ENCODE measurements at regions not wholly inside any gene's neighbourhood (a gene's known extent, or its start where the extent isn't known, plus 50 kb on each side); places are given as distances from the start of the nearest gene placed in this dataset.

DNA sequence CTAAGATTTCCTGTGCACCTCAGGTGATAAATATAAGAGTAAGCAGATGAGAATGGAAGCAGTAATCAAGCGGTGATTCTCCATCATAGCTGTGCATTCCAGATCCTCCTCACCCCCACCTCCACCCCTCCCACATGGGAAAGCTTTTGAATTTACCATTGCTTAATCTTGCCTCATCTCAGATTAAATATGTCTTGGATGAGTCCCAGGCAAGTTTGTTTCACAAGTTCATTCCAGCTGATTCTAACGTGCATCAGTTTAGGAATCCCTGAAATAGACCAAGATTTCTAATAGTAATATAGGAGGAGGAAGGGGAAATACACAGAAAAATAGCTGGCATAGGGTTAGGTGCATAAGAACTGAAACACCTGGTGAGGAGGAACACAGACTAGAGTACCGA, 396.2 kb upstream of the KIF2B start:
- TF ChIP-seq, protein P1, sequence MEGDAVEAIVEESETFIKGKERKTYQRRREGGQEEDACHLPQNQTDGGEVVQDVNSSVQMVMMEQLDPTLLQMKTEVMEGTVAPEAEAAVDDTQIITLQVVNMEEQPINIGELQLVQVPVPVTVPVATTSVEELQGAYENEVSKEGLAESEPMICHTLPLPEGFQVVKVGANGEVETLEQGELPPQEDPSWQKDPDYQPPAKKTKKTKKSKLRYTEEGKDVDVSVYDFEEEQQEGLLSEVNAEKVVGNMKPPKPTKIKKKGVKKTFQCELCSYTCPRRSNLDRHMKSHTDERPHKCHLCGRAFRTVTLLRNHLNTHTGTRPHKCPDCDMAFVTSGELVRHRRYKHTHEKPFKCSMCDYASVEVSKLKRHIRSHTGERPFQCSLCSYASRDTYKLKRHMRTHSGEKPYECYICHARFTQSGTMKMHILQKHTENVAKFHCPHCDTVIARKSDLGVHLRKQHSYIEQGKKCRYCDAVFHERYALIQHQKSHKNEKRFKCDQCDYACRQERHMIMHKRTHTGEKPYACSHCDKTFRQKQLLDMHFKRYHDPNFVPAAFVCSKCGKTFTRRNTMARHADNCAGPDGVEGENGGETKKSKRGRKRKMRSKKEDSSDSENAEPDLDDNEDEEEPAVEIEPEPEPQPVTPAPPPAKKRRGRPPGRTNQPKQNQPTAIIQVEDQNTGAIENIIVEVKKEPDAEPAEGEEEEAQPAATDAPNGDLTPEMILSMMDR (IDR thresholded peaks at IDR 0.05) = no peak
- TF ChIP-seq POLR2A (IDR thresholded peaks at IDR 0.05) (no peak), POLR2AphosphoS5 (IDR thresholded peaks at IDR 0.05; ENCODE audit: insufficient read depth in 1 of 2, low read depth in 1 of 2) (no peak)

Data from vagina (tissue), 2 donors.